Mammary epithelial cell (primary cell): ENCODE measurements at regions not wholly inside any gene's neighbourhood (a gene's known extent, or its start where the extent isn't known, plus 50 kb on each side); places are given as distances from the start of the nearest gene placed in this dataset.

Source experiments
- CTCF ChIP-seq, 2 donors: IDR thresholded peaks in 1 of 2; conservative IDR thresholded peaks in 1 of 2; 2 replicates each; pipeline ENCODE4 v1.5.1; 2011 to 2012; ENCODE audit warnings: inconsistent platforms in 2 of 2, low read length in 2 of 2, mild to moderate bottlenecking in 2 of 2, control low read depth in 1 of 2, low read depth in 1 of 2; ENCODE audit not compliant: insufficient read depth in 1 of 2; ENCODE audit errors: extremely low read depth in 1 of 2
- EZH2 ChIP-seq: IDR thresholded peaks from 2 replicates; pipeline ENCODE4 v1.6.1; 2012; ENCODE audit warnings: low read length, inconsistent platforms, borderline replicate concordance

DNA sequence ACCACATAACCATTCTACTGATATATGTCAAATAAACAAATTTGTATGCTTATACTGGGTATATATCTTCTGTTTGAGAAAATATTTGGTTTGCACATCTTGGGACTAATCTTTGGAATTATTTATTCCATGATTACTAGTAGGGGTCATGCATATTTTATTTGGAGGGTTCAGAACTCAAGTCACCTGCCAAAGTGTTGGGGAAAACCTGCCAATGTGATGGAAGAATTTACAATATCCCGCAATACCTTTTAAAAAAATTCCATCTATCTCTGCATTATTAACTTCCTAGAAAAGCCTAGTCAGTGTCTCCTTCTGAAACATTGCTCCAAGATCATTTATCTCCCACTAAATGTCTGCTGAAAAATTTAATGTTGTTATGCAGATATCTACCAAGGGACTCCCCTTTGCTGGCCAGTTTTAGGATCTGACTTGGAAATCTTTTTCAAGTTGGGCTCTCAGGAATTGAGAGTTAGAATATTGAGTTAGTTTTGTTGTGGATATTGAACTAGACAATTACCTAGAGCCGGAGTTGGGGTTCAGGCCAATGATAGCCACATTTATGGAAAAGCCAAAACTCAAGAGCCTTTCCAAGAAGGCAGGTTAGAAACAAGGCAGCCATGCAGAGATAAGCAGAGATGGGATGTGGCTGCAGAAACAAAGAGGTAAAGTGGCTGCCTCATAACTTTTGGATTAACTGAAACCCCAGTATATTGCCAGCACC is 425.2 kb downstream of the ADAMTS20 start:
- TF ChIP-seq CTCF (conservative IDR thresholded peaks at IDR 0.05 in 1 of 2, IDR thresholded peaks at IDR 0.05 in 1 of 2; ENCODE audit: extremely low read depth in 1 of 2, insufficient read depth in 1 of 2, low read depth in 1 of 2, low read length in 2 of 2) (no peak), EZH2 (no peak)
